Activated CD4-positive, alpha-beta T cell treated with anti-CD3 and anti-CD28 coated beads, Interleukin-10, Interleukin-2, amounts not matched to agents 100 ng/mL and 50 ng/mL, durations not matched to agents 16 hours and 8 hours (primary cell): ENCODE measurements at regions not wholly inside any gene's neighbourhood (a gene's known extent, or its start where the extent isn't known, plus 50 kb on each side); places are given as distances from the start of the nearest gene placed in this dataset.
A peak's percentile ranks its signal among the peaks of the same experiment; 100 is the strongest.
"Not testable (repeated sequence)": the region's sequence is repeated elsewhere in the genome, so short reads cannot be mapped to it uniquely, and the experiment has no call there.

ENCODE experiments used
- DNase-seq: peaks from one replicate; pipeline ENCODE4 v3.0.0-alpha.2; 2020

GRCh38 chr3:106328224-106328623 lies 459.4 kb upstream of the CBLB start:
- DNase-seq, result no peak

DNA sequence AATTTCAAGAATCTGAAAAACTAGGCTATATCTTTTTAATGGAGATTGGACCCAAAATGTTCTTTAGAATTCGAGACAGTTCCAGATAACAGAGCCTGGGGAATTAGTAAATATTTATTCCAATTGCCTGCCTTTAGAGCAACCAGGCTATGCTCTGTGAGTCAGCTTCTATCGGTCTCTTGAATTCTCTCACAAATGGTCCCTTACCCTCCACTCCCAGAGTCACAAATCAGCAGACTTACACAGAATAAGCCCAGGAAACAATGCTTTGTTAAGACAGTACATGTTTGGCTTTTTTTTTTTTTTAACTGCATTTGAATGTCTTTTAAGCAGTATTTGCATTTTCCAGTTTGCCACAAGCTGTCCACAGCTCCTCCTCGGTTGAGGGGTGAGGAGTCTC lies 460.7 kb upstream of the CBLB start:
- DNase-seq, result peak; percentile 32

DNA sequence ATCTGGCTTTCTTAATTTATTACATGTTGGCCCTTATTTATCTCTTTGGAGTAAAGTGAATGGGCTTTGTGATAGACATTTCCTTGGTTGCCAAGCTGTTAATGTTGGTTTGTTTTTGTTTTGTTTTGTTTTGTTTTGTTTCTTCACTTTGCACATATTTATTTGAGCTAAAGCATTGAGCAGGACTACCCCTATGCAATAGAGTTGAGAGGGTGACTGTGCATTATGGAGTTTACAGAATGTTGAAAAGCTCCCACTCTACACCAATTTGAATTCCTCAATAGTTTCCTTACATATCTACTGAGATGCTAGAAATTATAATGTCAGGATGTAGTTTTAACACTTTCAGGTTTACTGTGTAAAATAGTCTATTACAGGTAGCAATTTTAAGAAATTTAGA lies 462.8 kb upstream of the CBLB start:
- DNase-seq, result no peak

GRCh38 chr3:106332129-106332528 lies 463.3 kb upstream of the CBLB start:
- DNase-seq, result peak; percentile 74

- peak; percentile 97 for DNase-seq
Measured at GRCh38 chr3:106332884-106333283, 464.1 kb upstream of the CBLB start.

- DNase-seq, result peak; percentile 87
Measured at GRCh38 chr3:106333911-106334618, 465.3 kb upstream of the CBLB start.

GRCh38 chr3:106336619-106337018 lies 467.8 kb upstream of the CBLB start:
- DNase-seq, result no peak

DNA sequence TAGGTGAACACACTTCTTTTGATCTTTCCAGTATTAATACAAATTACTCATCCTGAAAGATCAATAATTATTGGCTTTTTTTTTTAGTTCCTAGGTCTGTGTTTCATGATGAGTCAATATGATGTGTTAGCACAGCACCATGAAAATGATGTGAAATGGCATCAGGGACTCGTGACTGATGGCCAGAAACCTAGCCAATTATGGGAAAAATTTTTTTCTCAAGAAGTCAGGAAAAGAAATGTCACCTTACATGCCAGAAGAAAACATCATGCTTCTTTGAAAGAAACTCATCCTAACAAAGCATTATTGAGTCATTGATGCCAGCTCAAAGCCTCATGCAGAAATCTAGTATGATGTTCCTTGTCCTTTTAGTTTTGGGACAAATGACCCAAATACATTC lies 468.3 kb upstream of the CBLB start:
- DNase-seq, result peak; percentile 72

DNA sequence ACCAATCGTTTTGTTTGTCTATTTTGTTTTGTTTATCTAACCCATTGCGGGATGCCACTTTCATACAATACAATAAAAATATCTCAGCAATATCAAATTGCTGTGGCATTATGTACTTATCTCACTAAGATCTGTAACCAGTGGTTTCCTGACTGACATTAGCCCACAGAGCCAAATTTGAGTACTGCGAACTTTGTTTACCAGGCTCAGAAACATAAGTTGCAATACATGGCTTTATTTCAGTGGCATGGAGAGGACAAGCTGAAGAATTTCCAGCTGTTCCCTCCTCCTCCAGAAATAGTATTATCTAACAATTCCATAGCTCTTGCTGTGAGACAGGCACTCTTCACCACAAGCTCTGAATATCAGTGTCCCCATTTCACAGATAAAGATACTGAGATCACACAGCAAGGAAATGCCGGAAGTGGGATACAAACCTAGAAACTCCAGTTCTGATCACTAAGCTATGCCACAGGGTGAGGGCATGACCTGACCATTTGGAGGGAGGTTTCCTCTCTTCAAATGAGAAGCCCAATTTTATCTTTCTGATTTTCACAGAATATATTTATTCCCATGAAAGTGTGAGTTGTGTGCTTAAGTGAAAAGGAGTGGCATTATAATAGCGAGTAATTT lies 469.9 kb upstream of the CBLB start:
- DNase-seq, result peak; percentile 70

DNA sequence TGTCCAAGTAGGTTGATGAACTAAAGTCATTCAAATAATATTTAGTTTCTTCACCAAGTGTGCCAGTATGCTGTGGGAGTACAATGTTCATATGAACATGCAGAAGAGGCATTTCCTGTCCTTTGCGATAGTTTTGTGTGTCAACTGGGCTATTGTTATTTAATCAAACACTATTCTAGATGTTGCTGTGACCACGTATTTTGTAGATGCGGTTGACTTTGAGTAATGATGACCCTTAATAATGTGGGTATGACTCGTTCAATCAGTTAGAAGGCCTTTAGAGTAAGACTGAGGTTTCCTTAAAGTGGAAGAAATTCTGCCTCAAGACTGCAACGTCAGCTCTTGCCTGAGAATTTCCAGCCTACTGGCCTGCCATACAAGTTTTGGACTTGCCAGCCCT lies 470.7 kb upstream of the CBLB start:
- DNase-seq, result no peak

GRCh38 chr3:106341087-106341486 lies 472.3 kb upstream of the CBLB start:
- no peak for DNase-seq

GRCh38 chr3:106341586-106342162 lies 472.9 kb upstream of the CBLB start:
- no peak for DNase-seq

GRCh38 chr3:106342386-106342785 lies 473.6 kb upstream of the CBLB start:
- DNase-seq, result no peak

DNA sequence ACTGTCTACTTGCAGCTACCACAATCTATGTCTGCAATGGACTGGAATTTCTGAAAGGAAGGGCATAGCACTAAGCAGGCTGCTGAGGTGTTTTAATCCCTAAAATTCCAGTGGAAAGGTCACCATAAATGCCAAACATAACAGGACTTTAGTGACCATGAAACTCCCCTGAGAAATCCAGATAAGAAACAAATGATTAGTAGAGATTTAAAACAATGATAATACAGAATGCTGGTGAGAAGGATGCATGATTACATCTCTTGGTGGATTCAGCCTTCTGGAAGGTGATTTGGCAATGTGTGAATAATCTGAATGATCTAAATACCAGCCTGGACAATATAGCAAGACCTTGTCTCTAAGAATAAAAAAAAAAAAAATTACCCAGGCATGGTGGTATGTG lies 475.0 kb upstream of the CBLB start:
- DNase-seq, result no peak

DNA sequence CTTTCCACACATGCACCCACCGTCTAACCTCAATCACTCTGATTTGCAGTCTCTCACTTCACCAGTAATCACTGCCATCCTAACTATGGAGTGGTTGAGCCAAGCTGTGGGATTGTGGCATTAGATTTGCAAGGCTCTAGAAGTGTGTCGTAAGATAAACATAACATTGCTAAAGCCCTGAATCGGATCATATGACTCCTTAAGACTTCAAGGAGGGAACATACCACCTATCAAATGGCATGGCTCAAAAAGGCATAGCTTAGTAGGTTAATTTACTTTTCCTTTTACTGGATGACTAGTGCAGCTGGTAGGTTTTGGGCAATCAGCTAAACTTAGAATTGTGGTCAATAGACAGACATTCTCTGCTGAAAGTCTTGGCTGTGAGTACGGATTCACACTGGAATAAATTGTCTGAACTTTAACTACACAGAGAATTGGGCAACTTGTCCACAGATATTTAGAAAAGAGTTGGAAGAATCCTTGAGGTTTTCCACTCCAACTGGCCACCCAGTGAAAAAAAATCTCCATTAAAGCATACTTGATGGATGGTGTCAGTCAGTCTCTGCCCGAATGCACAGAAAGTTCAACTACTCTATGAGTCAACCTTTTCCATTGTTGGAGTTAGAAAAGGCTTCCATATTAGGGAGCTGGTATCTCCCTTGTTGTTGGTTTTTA lies 476.7 kb upstream of the CBLB start:
- DNase-seq, result no peak

DNA sequence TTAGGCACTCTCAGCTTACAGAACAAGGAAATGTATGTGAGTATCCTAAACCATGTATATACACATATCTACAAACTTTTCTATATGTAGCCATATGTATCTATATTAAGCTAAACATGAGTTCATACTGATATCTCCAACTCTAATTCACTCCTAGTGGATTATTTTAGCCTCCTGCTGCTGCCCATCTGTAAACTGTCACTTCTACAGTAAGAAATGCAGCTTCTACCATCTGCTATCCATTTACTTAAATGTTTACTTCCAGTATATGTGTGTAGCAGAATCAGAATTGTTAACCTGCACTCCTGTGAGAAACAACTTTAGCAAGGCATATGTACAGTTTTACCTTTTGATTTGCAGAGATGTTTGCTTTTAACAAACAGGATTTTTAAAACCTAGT lies 478.5 kb upstream of the CBLB start:
- no peak for DNase-seq

- no peak for DNase-seq
Measured at GRCh38 chr3:106348139-106348690, 479.4 kb upstream of the CBLB start.

- no peak for DNase-seq
Measured at GRCh38 chr3:106349191-106349881, 480.5 kb upstream of the CBLB start.

- no peak for DNase-seq
Measured at GRCh38 chr3:106355873-106356272, 487.1 kb upstream of the CBLB start.

DNA sequence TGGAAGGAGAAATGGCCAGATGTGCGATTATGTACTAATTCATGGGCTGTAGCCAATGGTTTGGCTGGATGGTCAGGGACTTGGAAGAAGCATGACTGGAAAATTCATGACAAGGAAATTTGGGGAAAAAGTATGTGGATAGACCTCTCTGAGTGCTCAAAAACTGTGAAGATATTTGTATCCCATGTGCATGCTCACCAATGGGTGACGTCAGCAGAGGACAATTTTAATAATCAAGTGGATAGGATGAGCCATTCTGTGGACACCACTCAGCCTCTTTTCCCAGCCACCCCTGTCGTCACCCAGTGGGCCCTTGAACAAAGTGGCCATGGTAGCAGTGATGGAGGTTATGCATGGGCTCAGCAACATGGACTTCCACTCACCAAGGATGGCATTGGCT lies 490.9 kb upstream of the CBLB start:
- DNase-seq, result no peak

GRCh38 chr3:106360901-106361300 lies 492.1 kb upstream of the CBLB start:
- not testable (repeated sequence) for DNase-seq

- no peak for DNase-seq
Measured at GRCh38 chr3:106364477-106364876, 495.7 kb upstream of the CBLB start.
